ENCODE measurements at regions not wholly inside any gene's neighbourhood (a gene's known extent, or its start where the extent isn't known, plus 50 kb on each side); places are given as distances from the start of the nearest gene placed in this dataset.
"Not testable (repeated sequence)": the region's sequence is repeated elsewhere in the genome, so short reads cannot be mapped to it uniquely, and the experiment has no call there.

- TF ChIP-seq ZFX (IDR thresholded peaks at IDR 0.05; ENCODE audit: borderline replicate concordance), result no peak
- TF ChIP-seq CTCF (IDR thresholded peaks at IDR 0.05), result no peak
- H3K27ac ChIP-seq, result no peak overlapping the region
Measured at GRCh38 chr13:26483546-26483945, 73.9 kb upstream of the WASF3 start.

- no peak for TF ChIP-seq ZFX (IDR thresholded peaks at IDR 0.05; ENCODE audit: borderline replicate concordance)
- TF ChIP-seq CTCF (IDR thresholded peaks at IDR 0.05), result no peak
- no peak overlapping the region for H3K27ac ChIP-seq
Measured at GRCh38 chr13:26484196-26484595, 73.3 kb upstream of the WASF3 start.

GRCh38 chr13:26485288-26485687 is 72.2 kb upstream of the WASF3 start:
- TF ChIP-seq ZFX (IDR thresholded peaks at IDR 0.05; ENCODE audit: borderline replicate concordance) (no peak), CTCF (IDR thresholded peaks at IDR 0.05) (no peak)
- H3K27ac ChIP-seq, result no peak overlapping the region

- no peak for TF ChIP-seq CTCF (IDR thresholded peaks at IDR 0.05)
- no peak for TF ChIP-seq ZFX (IDR thresholded peaks at IDR 0.05; ENCODE audit: borderline replicate concordance)
- H3K27ac ChIP-seq, result no peak overlapping the region
Measured at GRCh38 chr13:26485786-26486185, 71.7 kb upstream of the WASF3 start.

GRCh38 chr13:26486550-26486949 is 70.9 kb upstream of the WASF3 start:
- no peak overlapping the region for H3K27ac ChIP-seq
- no peak for TF ChIP-seq ZFX (IDR thresholded peaks at IDR 0.05; ENCODE audit: borderline replicate concordance)
- TF ChIP-seq CTCF (IDR thresholded peaks at IDR 0.05), result no peak

GRCh38 chr13:26487781-26488180 is 69.7 kb upstream of the WASF3 start:
- TF ChIP-seq CTCF (IDR thresholded peaks at IDR 0.05) (no peak), ZFX (IDR thresholded peaks at IDR 0.05; ENCODE audit: borderline replicate concordance) (no peak)
- no peak overlapping the region for H3K27ac ChIP-seq

GRCh38 chr13:26488236-26489003 is 69.1 kb upstream of the WASF3 start:
- H3K27ac ChIP-seq, result no peak overlapping the region
- TF ChIP-seq ZFX (IDR thresholded peaks at IDR 0.05; ENCODE audit: borderline replicate concordance) (no peak), CTCF (IDR thresholded peaks at IDR 0.05) (no peak)

GRCh38 chr13:26492301-26492700 is 65.2 kb upstream of the WASF3 start:
- H3K27ac ChIP-seq, result not testable (repeated sequence)

All from 22Rv1 (cell line).